ENCODE measurements at regions not wholly inside any gene's neighbourhood (a gene's known extent, or its start where the extent isn't known, plus 50 kb on each side); places are given as distances from the start of the nearest gene placed in this dataset.

DNA sequence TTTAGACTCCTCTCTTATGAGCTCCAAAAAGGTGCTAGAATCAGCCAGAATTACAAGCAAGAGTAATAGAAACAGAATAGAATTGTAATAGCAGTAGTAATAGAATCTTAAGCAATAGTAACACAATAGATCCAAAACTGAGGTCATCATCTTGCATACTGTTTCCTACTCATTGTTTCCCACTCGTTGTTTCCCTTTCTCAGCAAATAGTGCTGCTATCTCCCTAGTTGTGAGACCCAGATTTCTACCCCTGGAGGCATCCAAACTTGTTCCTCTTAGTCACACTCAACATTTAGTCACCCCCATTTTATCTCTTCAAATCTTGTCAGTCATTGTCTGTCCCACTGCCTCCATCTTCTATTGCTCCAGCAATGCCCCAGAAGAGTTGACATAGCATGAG is 356.9 kb upstream of the MARCKS start:
- Histone ChIP-seq H3K4me2 (no peak overlapping the region), H3K27me3 (ENCODE audit: insufficient read depth) (no peaks in the 10 kb centered on the region), H3K9me2 (ENCODE audit: insufficient read depth) (peaks cover 7% of the 10 kb centered on the region; the same call in 1 of the 2 replicates), H3K27ac (ENCODE audit: low read depth) (no peak overlapping the region), H2AFZ (no peak overlapping the region; the same call in 1 of the 2 replicates), H4K20me1 (replicated peaks; ENCODE audit: insufficient read depth) (no peaks in the 10 kb centered on the region), H3K4me1 (ENCODE audit: insufficient read depth) (no peaks in the 10 kb centered on the region), H3K79me2 (replicated peaks; ENCODE audit: insufficient read depth) (no peaks in the 10 kb centered on the region), H3K36me3 (ENCODE audit: insufficient read depth) (no peaks in the 10 kb centered on the region), H3F3A (replicated peaks; ENCODE audit: low read depth) (no peaks in the 10 kb centered on the region), H3K4me3 (no peak overlapping the region)
- Mint-ChIP-seq H3K9me3 (no peaks in the 10 kb centered on the region), H3K27me3 (ENCODE audit: insufficient read depth, low read depth, poor library complexity) (no peaks in the 10 kb centered on the region), H3K27ac (no peak overlapping the region), H3K4me3 (no peak overlapping the region), H3K36me3 (ENCODE audit: low read depth) (no peaks in the 10 kb centered on the region), H3K4me1 (no peaks in the 10 kb centered on the region)
- ATAC-seq (no peak), DNase-seq (ENCODE audit: low spot score) (no peak)
- TF ChIP-seq, protein P1, sequence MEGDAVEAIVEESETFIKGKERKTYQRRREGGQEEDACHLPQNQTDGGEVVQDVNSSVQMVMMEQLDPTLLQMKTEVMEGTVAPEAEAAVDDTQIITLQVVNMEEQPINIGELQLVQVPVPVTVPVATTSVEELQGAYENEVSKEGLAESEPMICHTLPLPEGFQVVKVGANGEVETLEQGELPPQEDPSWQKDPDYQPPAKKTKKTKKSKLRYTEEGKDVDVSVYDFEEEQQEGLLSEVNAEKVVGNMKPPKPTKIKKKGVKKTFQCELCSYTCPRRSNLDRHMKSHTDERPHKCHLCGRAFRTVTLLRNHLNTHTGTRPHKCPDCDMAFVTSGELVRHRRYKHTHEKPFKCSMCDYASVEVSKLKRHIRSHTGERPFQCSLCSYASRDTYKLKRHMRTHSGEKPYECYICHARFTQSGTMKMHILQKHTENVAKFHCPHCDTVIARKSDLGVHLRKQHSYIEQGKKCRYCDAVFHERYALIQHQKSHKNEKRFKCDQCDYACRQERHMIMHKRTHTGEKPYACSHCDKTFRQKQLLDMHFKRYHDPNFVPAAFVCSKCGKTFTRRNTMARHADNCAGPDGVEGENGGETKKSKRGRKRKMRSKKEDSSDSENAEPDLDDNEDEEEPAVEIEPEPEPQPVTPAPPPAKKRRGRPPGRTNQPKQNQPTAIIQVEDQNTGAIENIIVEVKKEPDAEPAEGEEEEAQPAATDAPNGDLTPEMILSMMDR (conservative IDR thresholded peaks at IDR 0.05; ENCODE audit: low read depth in 2 of 2) = no peak
- TF ChIP-seq JUNB (IDR thresholded peaks at IDR 0.05; ENCODE audit: unreplicated experiment) = no peak
- TF ChIP-seq POLR2AphosphoS5 (IDR thresholded peaks at IDR 0.05; ENCODE audit: low read depth) = no peak
- no peak for TF ChIP-seq CREB1 (CRISPR knock-in tag; IDR thresholded peaks at IDR 0.05; ENCODE audit: low read depth)
- TF ChIP-seq EZH2 (IDR thresholded peaks at IDR 0.05; ENCODE audit: low read depth, unreplicated experiment) = no peak
- no peak for TF ChIP-seq EZH2phosphoT487 (IDR thresholded peaks at IDR 0.05; ENCODE audit: unreplicated experiment)
- TF ChIP-seq ZNF114 (CRISPR knock-in tag; IDR thresholded peaks at IDR 0.05) = no peak
- no peak for TF ChIP-seq ZNF331 (CRISPR knock-in tag; IDR thresholded peaks at IDR 0.05; ENCODE audit: low read depth)
- TF ChIP-seq, protein P2, sequence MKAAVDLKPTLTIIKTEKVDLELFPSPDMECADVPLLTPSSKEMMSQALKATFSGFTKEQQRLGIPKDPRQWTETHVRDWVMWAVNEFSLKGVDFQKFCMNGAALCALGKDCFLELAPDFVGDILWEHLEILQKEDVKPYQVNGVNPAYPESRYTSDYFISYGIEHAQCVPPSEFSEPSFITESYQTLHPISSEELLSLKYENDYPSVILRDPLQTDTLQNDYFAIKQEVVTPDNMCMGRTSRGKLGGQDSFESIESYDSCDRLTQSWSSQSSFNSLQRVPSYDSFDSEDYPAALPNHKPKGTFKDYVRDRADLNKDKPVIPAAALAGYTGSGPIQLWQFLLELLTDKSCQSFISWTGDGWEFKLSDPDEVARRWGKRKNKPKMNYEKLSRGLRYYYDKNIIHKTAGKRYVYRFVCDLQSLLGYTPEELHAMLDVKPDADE (IDR thresholded peaks at IDR 0.05) = no peak
- TF ChIP-seq, protein P3, sequence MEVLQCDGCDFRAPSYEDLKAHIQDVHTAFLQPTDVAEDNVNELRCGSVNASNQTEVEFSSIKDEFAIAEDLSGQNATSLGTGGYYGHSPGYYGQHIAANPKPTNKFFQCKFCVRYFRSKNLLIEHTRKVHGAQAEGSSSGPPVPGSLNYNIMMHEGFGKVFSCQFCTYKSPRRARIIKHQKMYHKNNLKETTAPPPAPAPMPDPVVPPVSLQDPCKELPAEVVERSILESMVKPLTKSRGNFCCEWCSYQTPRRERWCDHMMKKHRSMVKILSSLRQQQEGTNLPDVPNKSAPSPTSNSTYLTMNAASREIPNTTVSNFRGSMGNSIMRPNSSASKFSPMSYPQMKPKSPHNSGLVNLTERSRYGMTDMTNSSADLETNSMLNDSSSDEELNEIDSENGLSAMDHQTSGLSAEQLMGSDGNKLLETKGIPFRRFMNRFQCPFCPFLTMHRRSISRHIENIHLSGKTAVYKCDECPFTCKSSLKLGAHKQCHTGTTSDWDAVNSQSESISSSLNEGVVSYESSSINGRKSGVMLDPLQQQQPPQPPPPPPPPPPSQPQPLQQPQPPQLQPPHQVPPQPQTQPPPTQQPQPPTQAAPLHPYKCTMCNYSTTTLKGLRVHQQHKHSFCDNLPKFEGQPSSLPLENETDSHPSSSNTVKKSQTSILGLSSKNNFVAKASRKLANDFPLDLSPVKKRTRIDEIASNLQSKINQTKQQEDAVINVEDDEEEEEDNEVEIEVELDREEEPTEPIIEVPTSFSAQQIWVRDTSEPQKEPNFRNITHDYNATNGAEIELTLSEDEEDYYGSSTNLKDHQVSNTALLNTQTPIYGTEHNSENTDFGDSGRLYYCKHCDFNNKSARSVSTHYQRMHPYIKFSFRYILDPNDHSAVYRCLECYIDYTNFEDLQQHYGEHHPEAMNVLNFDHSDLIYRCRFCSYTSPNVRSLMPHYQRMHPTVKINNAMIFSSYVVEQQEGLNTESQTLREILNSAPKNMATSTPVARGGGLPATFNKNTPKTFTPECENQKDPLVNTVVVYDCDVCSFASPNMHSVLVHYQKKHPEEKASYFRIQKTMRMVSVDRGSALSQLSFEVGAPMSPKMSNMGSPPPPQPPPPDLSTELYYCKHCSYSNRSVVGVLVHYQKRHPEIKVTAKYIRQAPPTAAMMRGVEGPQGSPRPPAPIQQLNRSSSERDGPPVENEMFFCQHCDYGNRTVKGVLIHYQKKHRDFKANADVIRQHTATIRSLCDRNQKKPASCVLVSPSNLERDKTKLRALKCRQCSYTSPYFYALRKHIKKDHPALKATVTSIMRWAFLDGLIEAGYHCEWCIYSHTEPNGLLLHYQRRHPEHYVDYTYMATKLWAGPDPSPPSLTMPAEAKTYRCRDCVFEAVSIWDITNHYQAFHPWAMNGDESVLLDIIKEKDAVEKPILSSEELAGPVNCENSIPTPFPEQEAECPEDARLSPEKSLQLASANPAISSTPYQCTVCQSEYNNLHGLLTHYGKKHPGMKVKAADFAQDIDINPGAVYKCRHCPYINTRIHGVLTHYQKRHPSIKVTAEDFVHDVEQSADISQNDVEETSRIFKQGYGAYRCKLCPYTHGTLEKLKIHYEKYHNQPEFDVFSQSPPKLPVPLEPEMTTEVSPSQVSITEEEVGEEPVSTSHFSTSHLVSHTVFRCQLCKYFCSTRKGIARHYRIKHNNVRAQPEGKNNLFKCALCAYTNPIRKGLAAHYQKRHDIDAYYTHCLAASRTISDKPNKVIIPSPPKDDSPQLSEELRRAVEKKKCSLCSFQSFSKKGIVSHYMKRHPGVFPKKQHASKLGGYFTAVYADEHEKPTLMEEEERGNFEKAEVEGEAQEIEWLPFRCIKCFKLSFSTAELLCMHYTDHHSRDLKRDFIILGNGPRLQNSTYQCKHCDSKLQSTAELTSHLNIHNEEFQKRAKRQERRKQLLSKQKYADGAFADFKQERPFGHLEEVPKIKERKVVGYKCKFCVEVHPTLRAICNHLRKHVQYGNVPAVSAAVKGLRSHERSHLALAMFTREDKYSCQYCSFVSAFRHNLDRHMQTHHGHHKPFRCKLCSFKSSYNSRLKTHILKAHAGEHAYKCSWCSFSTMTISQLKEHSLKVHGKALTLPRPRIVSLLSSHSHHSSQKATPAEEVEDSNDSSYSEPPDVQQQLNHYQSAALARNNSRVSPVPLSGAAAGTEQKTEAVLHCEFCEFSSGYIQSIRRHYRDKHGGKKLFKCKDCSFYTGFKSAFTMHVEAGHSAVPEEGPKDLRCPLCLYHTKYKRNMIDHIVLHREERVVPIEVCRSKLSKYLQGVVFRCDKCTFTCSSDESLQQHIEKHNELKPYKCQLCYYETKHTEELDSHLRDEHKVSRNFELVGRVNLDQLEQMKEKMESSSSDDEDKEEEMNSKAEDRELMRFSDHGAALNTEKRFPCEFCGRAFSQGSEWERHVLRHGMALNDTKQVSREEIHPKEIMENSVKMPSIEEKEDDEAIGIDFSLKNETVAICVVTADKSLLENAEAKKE (CRISPR knock-in tag; IDR thresholded peaks at IDR 0.05) = no peak
- TF ChIP-seq STAT1 (IDR thresholded peaks at IDR 0.05; ENCODE audit: unreplicated experiment) = no peak
- TF ChIP-seq, protein P4, sequence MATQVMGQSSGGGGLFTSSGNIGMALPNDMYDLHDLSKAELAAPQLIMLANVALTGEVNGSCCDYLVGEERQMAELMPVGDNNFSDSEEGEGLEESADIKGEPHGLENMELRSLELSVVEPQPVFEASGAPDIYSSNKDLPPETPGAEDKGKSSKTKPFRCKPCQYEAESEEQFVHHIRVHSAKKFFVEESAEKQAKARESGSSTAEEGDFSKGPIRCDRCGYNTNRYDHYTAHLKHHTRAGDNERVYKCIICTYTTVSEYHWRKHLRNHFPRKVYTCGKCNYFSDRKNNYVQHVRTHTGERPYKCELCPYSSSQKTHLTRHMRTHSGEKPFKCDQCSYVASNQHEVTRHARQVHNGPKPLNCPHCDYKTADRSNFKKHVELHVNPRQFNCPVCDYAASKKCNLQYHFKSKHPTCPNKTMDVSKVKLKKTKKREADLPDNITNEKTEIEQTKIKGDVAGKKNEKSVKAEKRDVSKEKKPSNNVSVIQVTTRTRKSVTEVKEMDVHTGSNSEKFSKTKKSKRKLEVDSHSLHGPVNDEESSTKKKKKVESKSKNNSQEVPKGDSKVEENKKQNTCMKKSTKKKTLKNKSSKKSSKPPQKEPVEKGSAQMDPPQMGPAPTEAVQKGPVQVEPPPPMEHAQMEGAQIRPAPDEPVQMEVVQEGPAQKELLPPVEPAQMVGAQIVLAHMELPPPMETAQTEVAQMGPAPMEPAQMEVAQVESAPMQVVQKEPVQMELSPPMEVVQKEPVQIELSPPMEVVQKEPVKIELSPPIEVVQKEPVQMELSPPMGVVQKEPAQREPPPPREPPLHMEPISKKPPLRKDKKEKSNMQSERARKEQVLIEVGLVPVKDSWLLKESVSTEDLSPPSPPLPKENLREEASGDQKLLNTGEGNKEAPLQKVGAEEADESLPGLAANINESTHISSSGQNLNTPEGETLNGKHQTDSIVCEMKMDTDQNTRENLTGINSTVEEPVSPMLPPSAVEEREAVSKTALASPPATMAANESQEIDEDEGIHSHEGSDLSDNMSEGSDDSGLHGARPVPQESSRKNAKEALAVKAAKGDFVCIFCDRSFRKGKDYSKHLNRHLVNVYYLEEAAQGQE (IDR thresholded peaks at IDR 0.05; ENCODE audit: unreplicated experiment) = no peak
- TF ChIP-seq NANOG (IDR thresholded peaks at IDR 0.05; ENCODE audit: borderline replicate concordance) = no peak
